ENCODE measurements at regions not wholly inside any gene's neighbourhood (a gene's known extent, or its start where the extent isn't known, plus 50 kb on each side); places are given as distances from the start of the nearest gene placed in this dataset.

- no peak overlapping the region for H3K4me3 ChIP-seq (ENCODE audit: low read depth, low read length)
- TF ChIP-seq CTCF (IDR thresholded peaks at IDR 0.05; ENCODE audit: borderline replicate concordance, insufficient read depth, low read depth, low read length): no peak
Observed at GRCh38 chr9:108386859-108387384, 468.9 kb downstream of the ACTL7B start.

- no peak for TF ChIP-seq CTCF (IDR thresholded peaks at IDR 0.05; ENCODE audit: borderline replicate concordance, insufficient read depth, low read depth, low read length)
- H3K4me3 ChIP-seq (ENCODE audit: low read depth, low read length): no peak overlapping the region
Observed at GRCh38 chr9:108386032-108386431, 469.8 kb downstream of the ACTL7B start.

- no peak for TF ChIP-seq CTCF (IDR thresholded peaks at IDR 0.05; ENCODE audit: borderline replicate concordance, insufficient read depth, low read depth, low read length)
- H3K4me3 ChIP-seq (ENCODE audit: low read depth, low read length): no peak overlapping the region
Observed at GRCh38 chr9:108383796-108384195, 472.0 kb downstream of the ACTL7B start.

GRCh38 chr9:108382310-108382709, 473.5 kb downstream of the ACTL7B start:
- no peak overlapping the region for H3K4me3 ChIP-seq (ENCODE audit: low read depth, low read length)
- no peak for TF ChIP-seq CTCF (IDR thresholded peaks at IDR 0.05; ENCODE audit: borderline replicate concordance, insufficient read depth, low read depth, low read length)

GRCh38 chr9:108377881-108378280, 477.9 kb downstream of the ACTL7B start:
- no peak overlapping the region for H3K4me3 ChIP-seq (ENCODE audit: low read depth, low read length)
- TF ChIP-seq CTCF (IDR thresholded peaks at IDR 0.05; ENCODE audit: borderline replicate concordance, insufficient read depth, low read depth, low read length): no peak

- no peak for TF ChIP-seq CTCF (IDR thresholded peaks at IDR 0.05; ENCODE audit: borderline replicate concordance, insufficient read depth, low read depth, low read length)
- H3K4me3 ChIP-seq (ENCODE audit: low read depth, low read length): no peak overlapping the region
Observed at GRCh38 chr9:108377382-108377781, 478.4 kb downstream of the ACTL7B start.

- TF ChIP-seq CTCF (IDR thresholded peaks at IDR 0.05; ENCODE audit: borderline replicate concordance, insufficient read depth, low read depth, low read length): no peak
- no peak overlapping the region for H3K4me3 ChIP-seq (ENCODE audit: low read depth, low read length)
Observed at GRCh38 chr9:108376140-108376539, 479.6 kb downstream of the ACTL7B start.

Data from GM12875 (cell line).